ENCODE measurements at regions not wholly inside any gene's neighbourhood (a gene's known extent, or its start where the extent isn't known, plus 50 kb on each side); places are given as distances from the start of the nearest gene placed in this dataset.
"Not testable (repeated sequence)": the region's sequence is repeated elsewhere in the genome, so short reads cannot be mapped to it uniquely, and the experiment has no call there.

GRCh38 chr6:141780296-141780695 is 352.4 kb upstream of the GJE1 start:
- no peak for DNase-seq (ENCODE audit: low spot score)

GRCh38 chr6:141764388-141764787 is 368.3 kb upstream of the GJE1 start:
- DNase-seq (ENCODE audit: low spot score): no peak

GRCh38 chr6:141758430-141758829 is 374.3 kb upstream of the GJE1 start:
- DNase-seq (ENCODE audit: low spot score): no peak

GRCh38 chr6:141753180-141753579 is 379.5 kb upstream of the GJE1 start:
- no peak for DNase-seq (ENCODE audit: low spot score)

GRCh38 chr6:141752677-141753076 is 380.0 kb upstream of the GJE1 start:
- DNase-seq (ENCODE audit: low spot score): no peak

GRCh38 chr6:141746324-141746723 is 386.4 kb upstream of the GJE1 start:
- not testable (repeated sequence) for DNase-seq (ENCODE audit: low spot score)

- DNase-seq (ENCODE audit: low spot score): no peak
Measured at GRCh38 chr6:141744971-141745370, 387.8 kb upstream of the GJE1 start.

- DNase-seq (ENCODE audit: low spot score): no peak
Measured at GRCh38 chr6:141744194-141744925, 388.4 kb upstream of the GJE1 start.

- no peak for DNase-seq (ENCODE audit: low spot score)
Measured at GRCh38 chr6:141736104-141736503, 396.6 kb upstream of the GJE1 start.

GRCh38 chr6:141735126-141735525 is 397.6 kb upstream of the GJE1 start:
- DNase-seq (ENCODE audit: low spot score): no peak

- no peak for DNase-seq (ENCODE audit: low spot score)
Measured at GRCh38 chr6:141734071-141734840, 398.5 kb upstream of the GJE1 start.

- DNase-seq (ENCODE audit: low spot score): no peak
Measured at GRCh38 chr6:141729146-141729545, 403.6 kb upstream of the GJE1 start.

- DNase-seq (ENCODE audit: low spot score): no peak
Measured at GRCh38 chr6:141728330-141728729, 404.4 kb upstream of the GJE1 start.

- DNase-seq (ENCODE audit: low spot score): no peak
Measured at GRCh38 chr6:141726248-141726647, 406.5 kb upstream of the GJE1 start.

- no peak for DNase-seq (ENCODE audit: low spot score)
Measured at GRCh38 chr6:141724731-141725130, 408.0 kb upstream of the GJE1 start.

- no peak for DNase-seq (ENCODE audit: low spot score)
Measured at GRCh38 chr6:141719476-141719875, 413.2 kb upstream of the GJE1 start.

- no peak for DNase-seq (ENCODE audit: low spot score)
Measured at GRCh38 chr6:141705431-141705830, 427.3 kb upstream of the GJE1 start.

GRCh38 chr6:141704151-141704550 is 428.6 kb upstream of the GJE1 start:
- DNase-seq (ENCODE audit: low spot score): no peak

GRCh38 chr6:141701732-141702131 is 431.0 kb upstream of the GJE1 start:
- DNase-seq (ENCODE audit: low spot score): no peak

- DNase-seq (ENCODE audit: low spot score): no peak
Measured at GRCh38 chr6:141700819-141701218, 431.9 kb upstream of the GJE1 start.

GRCh38 chr6:141688916-141689315 is 443.8 kb upstream of the GJE1 start:
- no peak for DNase-seq (ENCODE audit: low spot score)

GRCh38 chr6:141685416-141685815 is 447.3 kb upstream of the GJE1 start:
- no peak for DNase-seq (ENCODE audit: low spot score)

- no peak for DNase-seq (ENCODE audit: low spot score)
Measured at GRCh38 chr6:141682391-141682790, 450.3 kb upstream of the GJE1 start.

Data from CD4-positive, alpha-beta T cell treated with Interleukin-2 at 100 ng/mL for 4 hours (primary cell).